IMR-90 (cell line): ENCODE measurements at regions not wholly inside any gene's neighbourhood (a gene's known extent, or its start where the extent isn't known, plus 50 kb on each side); places are given as distances from the start of the nearest gene placed in this dataset.

Experiments
- ATAC-seq: fragments of 200-7000 bp; cut with Tn5 transposase; 2 replicates; pipeline ENCODE4 v1.9.1; 2020; ENCODE audit warnings: low read depth, mild to moderate bottlenecking, moderate library complexity
- BruUV-seq: library from RNA; stranded (reverse); fragments of 400-500 nt; replicated peaks from 2 replicates; lab custom pipeline; 2021; lab: Mats Ljungman, UMichigan
- CTCF ChIA-PET: fragments of 300-600 bp; formaldehyde crosslinking; extraction: SDS; loops from one replicate; lab custom pipeline; 2021; ENCODE audit warnings: antibody characterized with exemption; lab: Yijun Ruan, JAX
- POLR2A ChIA-PET: fragments of 300-600 bp; sonication (Branson Sonifier 250); formaldehyde crosslinking; loops from one replicate; lab custom pipeline; 2022; ENCODE audit warnings: antibody characterized with exemption; ENCODE audit not compliant: unreplicated experiment; lab: Charles Lee
- DNase-seq: peaks from one replicate; pipeline ENCODE4 v3.0.0; 2013
- H2AFZ ChIP-seq: replicated peaks from 2 replicates; pipeline ENCODE3; 2013; ENCODE audit warnings: low read length, mild to moderate bottlenecking; ENCODE audit not compliant: poor library complexity
- H2AK5ac ChIP-seq: 2 replicates; pipeline ENCODE4 v1.6.1; 2013; ENCODE audit warnings: low read depth, low read length, inconsistent platforms
- H2AK9ac ChIP-seq: replicated peaks from 2 replicates; pipeline ENCODE3; 2013; ENCODE audit warnings: mild to moderate bottlenecking, low read depth, low read length, moderate library complexity; ENCODE audit not compliant: poor library complexity
- H2BK120ac ChIP-seq: 2 replicates; pipeline ENCODE4 v1.6.1; 2013; ENCODE audit warnings: low read depth, low read length, inconsistent platforms
- H2BK15ac ChIP-seq: 3 replicates; pipeline ENCODE4 v1.6.1; 2013; ENCODE audit warnings: low read depth, low read length, inconsistent platforms
- H2BK20ac ChIP-seq: 2 replicates; pipeline ENCODE4 v1.6.1; 2013; ENCODE audit warnings: low read depth, mild to moderate bottlenecking, inconsistent platforms, low read length, moderate library complexity
- H2BK5ac ChIP-seq: 2 replicates; pipeline ENCODE4 v1.6.1; 2013; ENCODE audit warnings: mild to moderate bottlenecking, low read depth, low read length, inconsistent platforms; ENCODE audit not compliant: poor library complexity, severe bottlenecking
- H3K14ac ChIP-seq: replicated peaks from 2 replicates; pipeline ENCODE4 v1.6.1; 2013; ENCODE audit warnings: low read depth, low read length, inconsistent platforms
- H3K18ac ChIP-seq: 2 replicates; pipeline ENCODE4 v1.6.1; 2013; ENCODE audit warnings: low read depth, low read length, control low read depth
- H3K23ac ChIP-seq: 2 replicates; pipeline ENCODE4 v1.6.1; 2013; ENCODE audit warnings: low read depth, low read length, inconsistent platforms
- H3K27ac ChIP-seq: 2 replicates; pipeline ENCODE4 v1.5.1; 2013; ENCODE audit warnings: mild to moderate bottlenecking, control low read depth, low read length; ENCODE audit not compliant: insufficient read depth
- H3K27me3 ChIP-seq: 2 replicates; pipeline ENCODE4 v1.6.1; 2013; ENCODE audit warnings: low read length; ENCODE audit not compliant: control insufficient read depth, insufficient read depth
- H3K36me3 ChIP-seq: 2 replicates; pipeline ENCODE4 v1.6.1; 2013; ENCODE audit warnings: low read length, mixed read lengths; ENCODE audit not compliant: control insufficient read depth, insufficient read depth
- H3K4ac ChIP-seq: 2 replicates; pipeline ENCODE4 v1.6.1; 2013; ENCODE audit warnings: low read depth, low read length, inconsistent platforms
- H3K4me1 ChIP-seq: 2 replicates; pipeline ENCODE4 v1.6.1; 2013; ENCODE audit warnings: low read length, mixed read lengths; ENCODE audit not compliant: control insufficient read depth, insufficient read depth
- H3K4me2 ChIP-seq: 2 replicates; pipeline ENCODE4 v1.6.1; 2013; ENCODE audit warnings: low read depth, mild to moderate bottlenecking, control low read depth, low read length, moderate library complexity
- H3K4me3 ChIP-seq: 2 replicates; pipeline ENCODE4 v1.5.1; 2013; ENCODE audit warnings: low read depth, mild to moderate bottlenecking, control low read depth, low read length, moderate library complexity; ENCODE audit not compliant: insufficient read depth
- H3K56ac ChIP-seq: 2 replicates; pipeline ENCODE4 v1.6.1; 2013; ENCODE audit warnings: low read length, inconsistent platforms; ENCODE audit not compliant: insufficient read depth; ENCODE audit errors: extremely low read depth
- H3K79me1 ChIP-seq, 2 experiments: 2 replicates each; pipeline ENCODE4 v1.6.1; 2013; ENCODE audit warnings: low read length in 2 of 2, inconsistent platforms in 1 of 2, low read depth in 1 of 2
- H3K9ac ChIP-seq: 2 replicates; pipeline ENCODE4 v1.6.1; 2013; ENCODE audit warnings: low read depth, low read length, control low read depth
- H3K9me1 ChIP-seq: 2 replicates; pipeline ENCODE4 v1.6.1; 2013; ENCODE audit warnings: low read length, inconsistent platforms; ENCODE audit not compliant: insufficient read depth
- H3K9me3 ChIP-seq: 2 replicates; pipeline ENCODE4 v1.6.1; 2013; ENCODE audit warnings: low read length; ENCODE audit not compliant: control insufficient read depth, insufficient read depth
- H4K20me1 ChIP-seq: 2 replicates; pipeline ENCODE4 v1.6.1; 2013; ENCODE audit warnings: low read length, inconsistent platforms; ENCODE audit not compliant: insufficient read depth
- H4K5ac ChIP-seq: 2 replicates; pipeline ENCODE4 v1.6.1; 2013; ENCODE audit warnings: mild to moderate bottlenecking, low read depth, low read length, control low read depth
- H4K8ac ChIP-seq, 2 experiments: 2 replicates each; pipeline ENCODE4 v1.6.1; 2013; ENCODE audit warnings: low read depth in 2 of 2, low read length in 2 of 2, control low read depth in 1 of 2, inconsistent platforms in 1 of 2
- H4K91ac ChIP-seq: 2 replicates; pipeline ENCODE4 v1.6.1; 2013; ENCODE audit warnings: low read depth, low read length, inconsistent platforms; ENCODE audit not compliant: insufficient read depth
- BHLHE40 ChIP-seq: fragments of 150-350 bp; IDR thresholded peaks from 2 replicates; pipeline ENCODE4 v1.6.1; 2016; ENCODE audit warnings: mild to moderate bottlenecking, low read depth, low read length
- CEBPB ChIP-seq: IDR thresholded peaks from 2 replicates; pipeline ENCODE4 v1.6.1; 2012; ENCODE audit warnings: low read depth, low read length, improper control_type of control experiment
- CHD1 ChIP-seq: IDR thresholded peaks from 2 replicates; pipeline ENCODE4 v1.6.1; 2012; ENCODE audit warnings: low read depth, low read length, improper control_type of control experiment
- CTCF ChIP-seq: conservative IDR thresholded peaks from 2 replicates; pipeline ENCODE4 v1.5.1; 2012; ENCODE audit warnings: mild to moderate bottlenecking, low read depth, low read length, improper control_type of control experiment
- ELK1 ChIP-seq: fragments of 150-350 bp; IDR thresholded peaks from 2 replicates; pipeline ENCODE4 v1.6.1; 2016; ENCODE audit warnings: low read depth, mild to moderate bottlenecking, low read length, moderate library complexity, borderline replicate concordance
- FOS ChIP-seq: fragments of 150-350 bp; IDR thresholded peaks from 2 replicates; pipeline ENCODE4 v1.6.1; 2016; ENCODE audit warnings: low read depth, low read length
- MAZ ChIP-seq: IDR thresholded peaks from 2 replicates; pipeline ENCODE4 v1.6.1; 2012; ENCODE audit warnings: low read depth, mild to moderate bottlenecking, low read length, improper control_type of control experiment, moderate library complexity, borderline replicate concordance
- NFE2L2 ChIP-seq: fragments of 150-350 bp; IDR thresholded peaks from 2 replicates; pipeline ENCODE4 v1.6.1; 2016; ENCODE audit warnings: low read depth, mild to moderate bottlenecking, low read length
- RAD21 ChIP-seq: IDR thresholded peaks from 2 replicates; pipeline ENCODE4 v1.6.1; 2012; ENCODE audit warnings: low read length, improper control_type of control experiment
- RCOR1 ChIP-seq: IDR thresholded peaks from 2 replicates; pipeline ENCODE4 v1.6.1; 2012; ENCODE audit warnings: mild to moderate bottlenecking, low read length, improper control_type of control experiment; ENCODE audit not compliant: insufficient replicate concordance
- RFX5 ChIP-seq: IDR thresholded peaks from 2 replicates; pipeline ENCODE4 v1.8.0; 2012; ENCODE audit warnings: low read depth, mild to moderate bottlenecking, low read length, moderate library complexity
- SMC3 ChIP-seq: fragments of 150-350 bp; IDR thresholded peaks from 2 replicates; pipeline ENCODE4 v1.6.1; 2016; ENCODE audit warnings: low read depth, mild to moderate bottlenecking, antibody characterized with exemption, low read length, moderate library complexity
- USF2 ChIP-seq: fragments of 150-350 bp; IDR thresholded peaks from 2 replicates; pipeline ENCODE4 v1.6.1; 2017; ENCODE audit warnings: mild to moderate bottlenecking, antibody characterized with exemption, low read length, low read depth
- WGBS, 2 experiments: methylation state at CpG; one replicate each; pipeline versions ENCODE4 v1.1.5 to v1.1.7; 2013; ENCODE audit warnings: missing lambda C conversion rate in 2 of 2; ENCODE audit not compliant: insufficient read length in 1 of 2; ENCODE audit errors: extremely low coverage in 2 of 2; 5-methylcytosine and 5-hydroxymethylcytosine counted together
- dilution Hi-C: fragments of 300-500 bp; cut with HindIII; formaldehyde crosslinking; loops from one replicate; pipeline ENCODE4 v1.14.3; 2018; ENCODE audit warnings: low sequenced_read_pairs; ENCODE audit not compliant: unreplicated experiment
- in situ Hi-C: fragments of 300-500 bp; cut with MboI; formaldehyde crosslinking; loops from 3 replicates; pipeline ENCODE4 v1.14.3; 2019; ENCODE audit warnings: low sequenced_read_pairs, inconsistent platforms, mixed read lengths
- intact Hi-C: fragments of 100-400 bp; cut with micrococcal nuclease; formaldehyde crosslinking; loops from 2 replicates; pipeline ENCODE4 v1.10.0; 2022

- dilution Hi-C loops (no loop called here), intact Hi-C loops (no loop called here), in situ Hi-C loops (no loop called here)
- H3K4me3 ChIP-seq = no peak overlapping the region
- no peak overlapping the region for H2BK20ac ChIP-seq
- no peak overlapping the region for H2BK120ac ChIP-seq
- no peak overlapping the region for H3K18ac ChIP-seq
- no peak overlapping the region for H3K27ac ChIP-seq
- no peak overlapping the region for H2AFZ ChIP-seq
- BruUV-seq = no TSS peak
- H3K9me1 ChIP-seq = no peaks in the 10 kb centered on the region
- no peaks in the 10 kb centered on the region for H4K20me1 ChIP-seq
- no peak overlapping the region for H2AK5ac ChIP-seq
- H3K4ac ChIP-seq = no peak overlapping the region
- no peaks in the 10 kb centered on the region for H3K9me3 ChIP-seq
- no peak overlapping the region for H2BK15ac ChIP-seq
- no peak overlapping the region for H4K5ac ChIP-seq
- CTCF ChIA-PET = no interaction called here
- ATAC-seq (no peak), DNase-seq (no peak)
- H2AK9ac ChIP-seq = no peak overlapping the region
- H3K79me1 ChIP-seq = no peaks in the 10 kb centered on the region
- H2BK5ac ChIP-seq = no peak overlapping the region
- TF ChIP-seq CHD1 (no peak), USF2 (no peak), RCOR1 (no peak), SMC3 (no peak), ELK1 (no peak), FOS (no peak), CEBPB (no peak), NFE2L2 (no peak), BHLHE40 (no peak), MAZ (no peak), RAD21 (no peak), CTCF (no peak), RFX5 (no peak)
- POLR2A ChIA-PET = no interaction called here
- no peak overlapping the region for H3K14ac ChIP-seq
- H3K4me2 ChIP-seq = no peak overlapping the region
- no peaks in the 10 kb centered on the region for H3K36me3 ChIP-seq
- no peaks in the 10 kb centered on the region for H3K27me3 ChIP-seq
- H3K23ac ChIP-seq = no peak overlapping the region
- H3K9ac ChIP-seq = no peak overlapping the region
- H3K4me1 ChIP-seq = no peaks in the 10 kb centered on the region
- no peak overlapping the region for H4K8ac ChIP-seq
- no peak overlapping the region for H3K56ac ChIP-seq
- WGBS, 2 experiments = no CpG with 5 or more reads among the region's 3 CpGs
- no peak overlapping the region for H4K91ac ChIP-seq
These were observed 108.6 kb upstream of the RAB3GAP2 start for GRCh38 chr1:220380885-220381284.
